ENCODE measurements at regions not wholly inside any gene's neighbourhood (a gene's known extent, or its start where the extent isn't known, plus 50 kb on each side); places are given as distances from the start of the nearest gene placed in this dataset.

GRCh38 chr13:33373624-33374023, 88.1 kb upstream of the STARD13 start:
- DNase-seq: no peak

- DNase-seq: no peak
These were observed 89.9 kb upstream of the STARD13 start for GRCh38 chr13:33375421-33375820.

GRCh38 chr13:33376212-33376611, 90.7 kb upstream of the STARD13 start:
- DNase-seq: no peak

- DNase-seq: no peak
These were observed 91.9 kb upstream of the STARD13 start for GRCh38 chr13:33377411-33377810.

- DNase-seq: no peak
These were observed 92.3 kb upstream of the STARD13 start for GRCh38 chr13:33377825-33378224.

GRCh38 chr13:33379608-33380007, 94.1 kb upstream of the STARD13 start:
- peak; percentile 53 for DNase-seq

GRCh38 chr13:33380487-33381079, 95.0 kb upstream of the STARD13 start:
- no peak for DNase-seq

GRCh38 chr13:33381180-33381579, 95.6 kb upstream of the STARD13 start:
- DNase-seq: no peak

GRCh38 chr13:33381906-33382305, 96.4 kb upstream of the STARD13 start:
- DNase-seq: no peak

- no peak for DNase-seq
These were observed 98.4 kb upstream of the STARD13 start for GRCh38 chr13:33383724-33384577.

GRCh38 chr13:33388286-33388998, 102.9 kb upstream of the STARD13 start:
- no peak for DNase-seq

GRCh38 chr13:33392794-33393405, 107.3 kb upstream of the STARD13 start:
- DNase-seq: no peak

GRCh38 chr13:33394294-33394932, 108.9 kb upstream of the STARD13 start:
- DNase-seq: no peak

- DNase-seq: peak; percentile 22
These were observed 115.7 kb upstream of the STARD13 start for GRCh38 chr13:33401238-33401637.

GRCh38 chr13:33402975-33403374, 117.4 kb upstream of the STARD13 start:
- no peak for DNase-seq

- no peak for DNase-seq
These were observed 118.3 kb upstream of the STARD13 start for GRCh38 chr13:33403807-33404362.

GRCh38 chr13:33405371-33405770, 119.8 kb upstream of the STARD13 start:
- DNase-seq: no peak

- DNase-seq: no peak
These were observed 124.3 kb upstream of the STARD13 start for GRCh38 chr13:33409673-33410510.

- DNase-seq: no peak
These were observed 125.1 kb upstream of the STARD13 start for GRCh38 chr13:33410619-33411018.

GRCh38 chr13:33411312-33411711, 125.8 kb upstream of the STARD13 start:
- DNase-seq: peak; percentile 44

- DNase-seq: no peak
These were observed 130.3 kb upstream of the STARD13 start for GRCh38 chr13:33415822-33416221.
